ENCODE measurements at regions not wholly inside any gene's neighbourhood (a gene's known extent, or its start where the extent isn't known, plus 50 kb on each side); places are given as distances from the start of the nearest gene placed in this dataset.

DNA sequence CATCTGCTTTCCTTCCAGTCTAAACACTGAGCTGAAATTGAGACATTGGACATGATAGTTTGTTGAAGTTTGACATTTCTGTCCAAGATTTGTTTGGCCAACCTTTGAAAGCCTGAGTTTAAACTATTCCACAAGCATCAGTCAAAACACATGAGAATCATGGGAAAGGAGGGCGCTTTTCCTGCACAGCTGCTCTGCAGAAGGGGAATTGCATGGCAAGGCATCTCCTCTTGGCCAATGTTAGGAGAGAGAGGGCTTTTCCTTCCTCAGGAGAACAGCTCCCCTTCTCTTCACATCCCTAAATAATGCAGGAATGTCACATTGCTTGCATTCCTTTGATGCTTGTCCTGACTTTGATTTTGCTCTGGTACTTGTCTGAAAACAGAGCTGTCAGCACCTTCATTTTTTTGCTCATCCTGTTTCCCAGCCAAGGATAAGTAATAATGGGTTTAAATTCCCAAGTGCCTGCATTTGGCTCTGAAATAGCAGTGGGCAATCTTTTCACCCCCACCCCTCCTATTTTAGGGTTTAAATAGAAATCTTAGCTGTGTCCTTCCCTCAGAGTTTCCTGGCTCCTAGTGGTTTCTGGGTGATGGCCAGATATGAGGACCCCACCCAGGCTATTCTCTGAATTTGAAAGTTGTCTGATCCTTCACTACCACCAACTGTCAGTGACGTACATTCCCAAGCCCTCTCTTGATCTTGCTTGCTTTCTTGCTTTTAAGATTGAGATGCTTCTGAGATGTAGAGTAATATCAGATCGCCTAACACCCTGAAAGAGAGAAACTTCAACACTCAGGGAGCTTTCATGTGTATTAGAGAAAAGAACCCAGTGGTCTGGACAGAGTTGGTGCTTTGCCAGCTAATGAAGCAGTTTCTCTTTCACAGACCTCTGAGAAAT, 75.2 kb upstream of the NPVF start:
- TF ChIP-seq, protein P1, sequence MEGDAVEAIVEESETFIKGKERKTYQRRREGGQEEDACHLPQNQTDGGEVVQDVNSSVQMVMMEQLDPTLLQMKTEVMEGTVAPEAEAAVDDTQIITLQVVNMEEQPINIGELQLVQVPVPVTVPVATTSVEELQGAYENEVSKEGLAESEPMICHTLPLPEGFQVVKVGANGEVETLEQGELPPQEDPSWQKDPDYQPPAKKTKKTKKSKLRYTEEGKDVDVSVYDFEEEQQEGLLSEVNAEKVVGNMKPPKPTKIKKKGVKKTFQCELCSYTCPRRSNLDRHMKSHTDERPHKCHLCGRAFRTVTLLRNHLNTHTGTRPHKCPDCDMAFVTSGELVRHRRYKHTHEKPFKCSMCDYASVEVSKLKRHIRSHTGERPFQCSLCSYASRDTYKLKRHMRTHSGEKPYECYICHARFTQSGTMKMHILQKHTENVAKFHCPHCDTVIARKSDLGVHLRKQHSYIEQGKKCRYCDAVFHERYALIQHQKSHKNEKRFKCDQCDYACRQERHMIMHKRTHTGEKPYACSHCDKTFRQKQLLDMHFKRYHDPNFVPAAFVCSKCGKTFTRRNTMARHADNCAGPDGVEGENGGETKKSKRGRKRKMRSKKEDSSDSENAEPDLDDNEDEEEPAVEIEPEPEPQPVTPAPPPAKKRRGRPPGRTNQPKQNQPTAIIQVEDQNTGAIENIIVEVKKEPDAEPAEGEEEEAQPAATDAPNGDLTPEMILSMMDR (IDR thresholded peaks at IDR 0.05; ENCODE audit: low read depth, low read length): no peak
- TF ChIP-seq EZH2phosphoT487 (IDR thresholded peaks at IDR 0.05; ENCODE audit: low read depth): no peak

Data from OCI-LY3 (cell line).